ENCODE measurements at regions not wholly inside any gene's neighbourhood (a gene's known extent, or its start where the extent isn't known, plus 50 kb on each side); places are given as distances from the start of the nearest gene placed in this dataset.

GRCh38 chr3:44055951-44056350 is 185.7 kb upstream of the TOPAZ1 start:
- TF ChIP-seq, protein P1, sequence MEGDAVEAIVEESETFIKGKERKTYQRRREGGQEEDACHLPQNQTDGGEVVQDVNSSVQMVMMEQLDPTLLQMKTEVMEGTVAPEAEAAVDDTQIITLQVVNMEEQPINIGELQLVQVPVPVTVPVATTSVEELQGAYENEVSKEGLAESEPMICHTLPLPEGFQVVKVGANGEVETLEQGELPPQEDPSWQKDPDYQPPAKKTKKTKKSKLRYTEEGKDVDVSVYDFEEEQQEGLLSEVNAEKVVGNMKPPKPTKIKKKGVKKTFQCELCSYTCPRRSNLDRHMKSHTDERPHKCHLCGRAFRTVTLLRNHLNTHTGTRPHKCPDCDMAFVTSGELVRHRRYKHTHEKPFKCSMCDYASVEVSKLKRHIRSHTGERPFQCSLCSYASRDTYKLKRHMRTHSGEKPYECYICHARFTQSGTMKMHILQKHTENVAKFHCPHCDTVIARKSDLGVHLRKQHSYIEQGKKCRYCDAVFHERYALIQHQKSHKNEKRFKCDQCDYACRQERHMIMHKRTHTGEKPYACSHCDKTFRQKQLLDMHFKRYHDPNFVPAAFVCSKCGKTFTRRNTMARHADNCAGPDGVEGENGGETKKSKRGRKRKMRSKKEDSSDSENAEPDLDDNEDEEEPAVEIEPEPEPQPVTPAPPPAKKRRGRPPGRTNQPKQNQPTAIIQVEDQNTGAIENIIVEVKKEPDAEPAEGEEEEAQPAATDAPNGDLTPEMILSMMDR (IDR thresholded peaks at IDR 0.05; ENCODE audit: extremely low read depth, low read depth, low read length) = no peak
- H3K79me2 ChIP-seq (ENCODE audit: insufficient read depth, low read length) = peaks cover 18% of the 10 kb centered on the region

GRCh38 chr3:44056446-44057240 is 185.0 kb upstream of the TOPAZ1 start:
- TF ChIP-seq, protein P1 (IDR thresholded peaks at IDR 0.05; ENCODE audit: extremely low read depth, low read depth, low read length) = no peak
- H3K79me2 ChIP-seq (ENCODE audit: insufficient read depth, low read length) = peaks cover 20% of the 10 kb centered on the region
- no peaks in the 10 kb centered on the region for H3K9me3 ChIP-seq (ENCODE audit: low read depth, low read length)
- H3K36me3 ChIP-seq (ENCODE audit: insufficient read depth, low read length) = no peaks in the 10 kb centered on the region
- H3K4me3 ChIP-seq (ENCODE audit: insufficient read depth, low read length) = no peak overlapping the region
- H3K27me3 ChIP-seq (ENCODE audit: insufficient read depth, low read length) = no peaks in the 10 kb centered on the region
- H2AFZ ChIP-seq (ENCODE audit: low read length) = no peak overlapping the region
- no peak overlapping the region for H3K27ac ChIP-seq (ENCODE audit: low read depth, low read length)
- no peak overlapping the region for H3K4me2 ChIP-seq (ENCODE audit: insufficient read depth, low read length)
- no peaks in the 10 kb centered on the region for H4K20me1 ChIP-seq (ENCODE audit: insufficient read depth, low read length)
- H3K4me1 ChIP-seq (ENCODE audit: insufficient read depth, low read length) = peaks cover 9% of the 10 kb centered on the region
- no peak for DNase-seq (ENCODE audit: insufficient read length, low spot score, missing footprints)

More at GRCh38 chr3:44055951-44056350, 185.7 kb upstream of the TOPAZ1 start:
- H3K27ac ChIP-seq (ENCODE audit: low read depth, low read length) = no peak overlapping the region
- DNase-seq (ENCODE audit: insufficient read length, low spot score, missing footprints) = peak; percentile 76
- H3K27me3 ChIP-seq (ENCODE audit: insufficient read depth, low read length) = no peaks in the 10 kb centered on the region
- no peaks in the 10 kb centered on the region for H3K9me3 ChIP-seq (ENCODE audit: low read depth, low read length)
- H4K20me1 ChIP-seq (ENCODE audit: insufficient read depth, low read length) = no peaks in the 10 kb centered on the region
- H3K36me3 ChIP-seq (ENCODE audit: insufficient read depth, low read length) = no peaks in the 10 kb centered on the region
- no peak overlapping the region for H3K4me3 ChIP-seq (ENCODE audit: insufficient read depth, low read length)
- no peak overlapping the region for H3K4me2 ChIP-seq (ENCODE audit: insufficient read depth, low read length)
- no peak overlapping the region for H2AFZ ChIP-seq (ENCODE audit: low read length)
- peaks cover 9% of the 10 kb centered on the region for H3K4me1 ChIP-seq (ENCODE audit: insufficient read depth, low read length)

GRCh38 chr3:44058022-44058867 is 183.4 kb upstream of the TOPAZ1 start:
- TF ChIP-seq, protein P1 (IDR thresholded peaks at IDR 0.05; ENCODE audit: extremely low read depth, low read depth, low read length) = no peak
- H3K27ac ChIP-seq (ENCODE audit: low read depth, low read length) = no peak overlapping the region
- peak; percentile 92 for DNase-seq (ENCODE audit: insufficient read length, low spot score, missing footprints)
- no peaks in the 10 kb centered on the region for H3K36me3 ChIP-seq (ENCODE audit: insufficient read depth, low read length)
- H3K9me3 ChIP-seq (ENCODE audit: low read depth, low read length) = no peaks in the 10 kb centered on the region
- H4K20me1 ChIP-seq (ENCODE audit: insufficient read depth, low read length) = no peaks in the 10 kb centered on the region
- H3K4me2 ChIP-seq (ENCODE audit: insufficient read depth, low read length) = peak overlapping the region; percentile 49
- H3K4me3 ChIP-seq (ENCODE audit: insufficient read depth, low read length) = peak overlapping the region; percentile 46
- H2AFZ ChIP-seq (ENCODE audit: low read length) = no peak overlapping the region
- H3K27me3 ChIP-seq (ENCODE audit: insufficient read depth, low read length) = no peaks in the 10 kb centered on the region
- peaks cover 9% of the 10 kb centered on the region for H3K4me1 ChIP-seq (ENCODE audit: insufficient read depth, low read length)
- H3K79me2 ChIP-seq (ENCODE audit: insufficient read depth, low read length) = peaks cover 23% of the 10 kb centered on the region

DNA sequence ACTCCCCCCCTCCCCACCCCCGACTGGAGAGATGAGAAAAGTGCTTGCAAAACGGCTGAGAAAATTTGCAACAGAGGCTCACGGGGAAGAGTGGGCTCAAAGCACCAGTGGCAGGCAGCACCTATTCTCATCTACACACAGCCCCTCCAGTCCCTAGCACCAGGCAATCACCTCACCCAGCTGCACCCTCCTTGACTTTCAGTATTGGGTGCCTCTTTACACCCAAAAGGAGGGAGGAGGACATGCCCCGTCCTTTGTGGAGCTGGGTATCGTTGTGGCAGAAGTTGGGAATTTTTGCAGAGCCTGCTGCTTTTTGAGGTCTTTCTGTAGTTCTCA is 182.8 kb upstream of the TOPAZ1 start:
- Histone ChIP-seq H3K79me2 (ENCODE audit: insufficient read depth, low read length) (peaks cover 23% of the 10 kb centered on the region), H3K4me2 (ENCODE audit: insufficient read depth, low read length) (no peak overlapping the region), H3K36me3 (ENCODE audit: insufficient read depth, low read length) (no peaks in the 10 kb centered on the region), H3K4me3 (ENCODE audit: insufficient read depth, low read length) (no peak overlapping the region), H4K20me1 (ENCODE audit: insufficient read depth, low read length) (no peaks in the 10 kb centered on the region), H3K9me3 (ENCODE audit: low read depth, low read length) (no peaks in the 10 kb centered on the region), H2AFZ (ENCODE audit: low read length) (no peak overlapping the region), H3K27ac (ENCODE audit: low read depth, low read length) (no peak overlapping the region), H3K27me3 (ENCODE audit: insufficient read depth, low read length) (no peaks in the 10 kb centered on the region), H3K4me1 (ENCODE audit: insufficient read depth, low read length) (peaks cover 9% of the 10 kb centered on the region)
- TF ChIP-seq, protein P1 (IDR thresholded peaks at IDR 0.05; ENCODE audit: extremely low read depth, low read depth, low read length) = no peak
- DNase-seq (ENCODE audit: insufficient read length, low spot score, missing footprints) = no peak

Data from osteoblast (primary cell).